ENCODE measurements at regions not wholly inside any gene's neighbourhood (a gene's known extent, or its start where the extent isn't known, plus 50 kb on each side); places are given as distances from the start of the nearest gene placed in this dataset.

- Mint-ChIP-seq H3K27me3 (ENCODE audit: unreplicated experiment) (peaks cover 100% of the 10 kb centered on the region), H3K27ac (ENCODE audit: unreplicated experiment) (no peak overlapping the region), H3K36me3 (ENCODE audit: insufficient read depth, unreplicated experiment) (no peaks in the 10 kb centered on the region), H3K4me3 (ENCODE audit: low read depth, unreplicated experiment) (no peak overlapping the region), H3K4me1 (ENCODE audit: low read depth, unreplicated experiment) (peaks cover 4% of the 10 kb centered on the region), H3K9me3 (ENCODE audit: low read depth, unreplicated experiment) (no peaks in the 10 kb centered on the region)
- no TSS peak for BruUV-seq (replicated peaks)
- intact Hi-C loops (cut with micrococcal nuclease; ENCODE audit: unreplicated experiment): loop anchor here (2.0 to 10.0 kb wide), 2 partner anchors 598 to 858 kb away; no protein-coding TSS in a partner anchor
- TF ChIP-seq CTCF (IDR thresholded peaks at IDR 0.05; ENCODE audit: unreplicated experiment): no peak
- CTCF ChIA-PET: interaction anchor here (0.6 to 1.4 kb wide), 16 partner anchors 10 to 903 kb away, joined by 3 to 17 read pairs (median 4); no protein-coding TSS in a partner anchor
- DNase-seq: no peak
Observed at GRCh38 chr1:36576551-36577110, 93.9 kb upstream of the CSF3R start.

GRCh38 chr1:36576118-36576517 is 93.4 kb upstream of the CSF3R start:
- Mint-ChIP-seq H3K9me3 (ENCODE audit: low read depth, unreplicated experiment) (no peaks in the 10 kb centered on the region), H3K27me3 (ENCODE audit: unreplicated experiment) (peaks cover 97% of the 10 kb centered on the region), H3K36me3 (ENCODE audit: insufficient read depth, unreplicated experiment) (no peaks in the 10 kb centered on the region), H3K4me1 (ENCODE audit: low read depth, unreplicated experiment) (no peaks in the 10 kb centered on the region), H3K27ac (ENCODE audit: unreplicated experiment) (no peak overlapping the region), H3K4me3 (ENCODE audit: low read depth, unreplicated experiment) (no peak overlapping the region)
- CTCF ChIA-PET: interaction anchor here (0.6 to 1.4 kb wide), 16 partner anchors 10 to 903 kb away, joined by 3 to 17 read pairs (median 4); no protein-coding TSS in a partner anchor
- no TSS peak for BruUV-seq (replicated peaks)
- intact Hi-C loops (cut with micrococcal nuclease; ENCODE audit: unreplicated experiment): loop anchor here (2.0 to 10.0 kb wide), 2 partner anchors 599 to 859 kb away; no protein-coding TSS in a partner anchor
- peak; percentile 88 for TF ChIP-seq CTCF (IDR thresholded peaks at IDR 0.05; ENCODE audit: unreplicated experiment)
- DNase-seq: peak; percentile 79

- CTCF ChIA-PET: no interaction called here
- intact Hi-C loops (cut with micrococcal nuclease; ENCODE audit: unreplicated experiment): loop anchor here (10.0 kb wide), 1 partner anchor 601 kb away; no protein-coding TSS in a partner anchor
- DNase-seq: no peak
Observed at GRCh38 chr1:36573445-36573844, 90.7 kb upstream of the CSF3R start.

GRCh38 chr1:36572906-36573305 is 90.2 kb upstream of the CSF3R start:
- Mint-ChIP-seq H3K36me3 (ENCODE audit: insufficient read depth, unreplicated experiment) (no peaks in the 10 kb centered on the region), H3K4me1 (ENCODE audit: low read depth, unreplicated experiment) (no peaks in the 10 kb centered on the region), H3K27ac (ENCODE audit: unreplicated experiment) (no peak overlapping the region), H3K9me3 (ENCODE audit: low read depth, unreplicated experiment) (no peaks in the 10 kb centered on the region), H3K27me3 (ENCODE audit: unreplicated experiment) (peaks cover 92% of the 10 kb centered on the region), H3K4me3 (ENCODE audit: low read depth, unreplicated experiment) (no peak overlapping the region)
- intact Hi-C loops (cut with micrococcal nuclease; ENCODE audit: unreplicated experiment): loop anchor here (10.0 kb wide), 1 partner anchor 602 kb away; no protein-coding TSS in a partner anchor
- BruUV-seq (replicated peaks): no TSS peak
- no peak for TF ChIP-seq CTCF (IDR thresholded peaks at IDR 0.05; ENCODE audit: unreplicated experiment)
- DNase-seq: no peak
- CTCF ChIA-PET: interaction anchor here (0.9 kb wide), 1 partner anchor 1023 kb away, joined by 3 read pairs; the partner anchor contains the start of gene GNL2

More at GRCh38 chr1:36573445-36573844, 90.7 kb upstream of the CSF3R start:
- BruUV-seq (replicated peaks): no TSS peak
- peaks cover 92% of the 10 kb centered on the region for H3K27me3 Mint-ChIP-seq (ENCODE audit: unreplicated experiment)
- H3K9me3 Mint-ChIP-seq (ENCODE audit: low read depth, unreplicated experiment): no peaks in the 10 kb centered on the region
- H3K4me1 Mint-ChIP-seq (ENCODE audit: low read depth, unreplicated experiment): no peaks in the 10 kb centered on the region
- no peak for TF ChIP-seq CTCF (IDR thresholded peaks at IDR 0.05; ENCODE audit: unreplicated experiment)
- H3K4me3 Mint-ChIP-seq (ENCODE audit: low read depth, unreplicated experiment): no peak overlapping the region
- H3K36me3 Mint-ChIP-seq (ENCODE audit: insufficient read depth, unreplicated experiment): no peaks in the 10 kb centered on the region
- no peak overlapping the region for H3K27ac Mint-ChIP-seq (ENCODE audit: unreplicated experiment)

Data from Calu3 (cell line).